ENCODE measurements at regions not wholly inside any gene's neighbourhood (a gene's known extent, or its start where the extent isn't known, plus 50 kb on each side); places are given as distances from the start of the nearest gene placed in this dataset.

DNA sequence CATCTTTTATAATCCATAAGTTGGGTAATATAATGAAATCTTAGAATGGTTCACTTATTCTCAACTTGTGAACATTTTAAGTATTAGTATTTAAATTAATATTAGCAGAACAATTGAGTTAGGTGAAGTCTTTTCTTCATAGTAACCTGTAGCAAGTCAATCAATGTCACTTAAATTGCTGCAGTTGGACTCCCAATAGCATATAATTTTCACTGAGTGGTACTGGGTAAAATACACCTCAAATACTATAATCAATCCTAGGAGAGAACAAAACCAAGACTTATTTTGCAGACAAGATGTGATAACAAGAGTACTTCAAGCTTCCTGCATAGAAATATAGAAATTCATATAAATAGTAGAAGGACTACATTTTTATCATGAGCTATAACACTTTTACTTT is 677.9 kb upstream of the LRRN3 start:
- H3K36me3 ChIP-seq: no peaks in the 10 kb centered on the region
- no peak for DNase-seq
- H3K4me1 ChIP-seq: no peaks in the 10 kb centered on the region
- no peak overlapping the region for H3K4me3 ChIP-seq
- H3K27me3 ChIP-seq: no peaks in the 10 kb centered on the region
- H3K27ac ChIP-seq: no peak overlapping the region
- TF ChIP-seq, protein P1, sequence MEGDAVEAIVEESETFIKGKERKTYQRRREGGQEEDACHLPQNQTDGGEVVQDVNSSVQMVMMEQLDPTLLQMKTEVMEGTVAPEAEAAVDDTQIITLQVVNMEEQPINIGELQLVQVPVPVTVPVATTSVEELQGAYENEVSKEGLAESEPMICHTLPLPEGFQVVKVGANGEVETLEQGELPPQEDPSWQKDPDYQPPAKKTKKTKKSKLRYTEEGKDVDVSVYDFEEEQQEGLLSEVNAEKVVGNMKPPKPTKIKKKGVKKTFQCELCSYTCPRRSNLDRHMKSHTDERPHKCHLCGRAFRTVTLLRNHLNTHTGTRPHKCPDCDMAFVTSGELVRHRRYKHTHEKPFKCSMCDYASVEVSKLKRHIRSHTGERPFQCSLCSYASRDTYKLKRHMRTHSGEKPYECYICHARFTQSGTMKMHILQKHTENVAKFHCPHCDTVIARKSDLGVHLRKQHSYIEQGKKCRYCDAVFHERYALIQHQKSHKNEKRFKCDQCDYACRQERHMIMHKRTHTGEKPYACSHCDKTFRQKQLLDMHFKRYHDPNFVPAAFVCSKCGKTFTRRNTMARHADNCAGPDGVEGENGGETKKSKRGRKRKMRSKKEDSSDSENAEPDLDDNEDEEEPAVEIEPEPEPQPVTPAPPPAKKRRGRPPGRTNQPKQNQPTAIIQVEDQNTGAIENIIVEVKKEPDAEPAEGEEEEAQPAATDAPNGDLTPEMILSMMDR (IDR thresholded peaks at IDR 0.05): no peak
- no peaks in the 10 kb centered on the region for H3K9me3 ChIP-seq
- intact Hi-C loops (cut with DNase I; ENCODE audit: low total_unique reads): no loop called here

DNA sequence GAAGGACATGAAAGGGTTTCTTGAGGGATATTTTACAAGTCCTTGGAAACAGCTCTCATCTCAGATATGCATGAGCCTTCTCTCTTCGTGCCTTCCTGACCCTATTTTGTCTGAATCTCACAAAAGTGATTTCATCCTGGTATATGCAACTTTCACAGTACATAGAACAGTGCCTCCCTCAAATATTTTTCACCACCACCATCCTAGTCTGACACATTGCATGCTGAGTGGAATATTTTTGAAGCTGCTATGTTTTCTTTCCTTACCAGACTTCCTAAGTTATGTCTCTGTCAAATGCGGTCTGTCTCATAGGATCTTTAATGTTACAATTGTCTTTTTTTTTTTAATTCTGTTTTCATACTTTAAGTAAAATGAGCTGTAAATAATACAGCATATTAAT is 673.3 kb upstream of the LRRN3 start:
- intact Hi-C loops (cut with DNase I; ENCODE audit: low total_unique reads): no loop called here
- DNase-seq: no peak
- H3K9me3 ChIP-seq: no peaks in the 10 kb centered on the region
- H3K4me1 ChIP-seq: no peaks in the 10 kb centered on the region
- H3K4me3 ChIP-seq: no peak overlapping the region
- TF ChIP-seq, protein P1 (IDR thresholded peaks at IDR 0.05): no peak
- H3K36me3 ChIP-seq: no peaks in the 10 kb centered on the region
- no peak overlapping the region for H3K27ac ChIP-seq
- no peaks in the 10 kb centered on the region for H3K27me3 ChIP-seq

DNA sequence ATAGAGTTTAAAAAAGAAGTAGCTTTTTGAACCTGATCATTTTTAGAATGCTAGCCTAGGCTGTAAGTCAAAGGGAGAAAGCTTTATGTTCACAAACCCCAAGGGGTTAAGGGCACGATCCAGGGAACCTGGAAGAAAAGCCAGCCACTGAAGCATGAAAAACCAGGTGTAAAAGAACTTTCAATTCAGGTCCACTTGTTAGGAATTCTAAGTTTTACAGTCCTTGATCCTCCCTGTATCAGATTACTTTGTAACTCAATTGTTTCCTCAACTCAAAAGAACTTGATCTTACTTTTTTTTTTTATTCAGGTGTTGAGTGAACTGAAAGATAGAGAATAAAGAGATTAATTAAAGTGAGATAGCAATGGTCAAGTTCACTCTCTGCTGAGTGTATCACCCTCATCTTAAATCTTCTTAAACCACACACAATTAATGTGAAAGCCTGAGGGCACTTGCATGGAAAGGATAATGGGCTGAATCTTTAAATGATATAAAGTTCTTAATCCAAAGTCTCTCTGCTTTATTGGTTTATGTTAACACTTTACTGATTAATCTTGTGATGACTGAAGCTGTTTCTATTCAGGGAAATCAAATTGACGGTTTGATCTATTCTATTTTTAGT is 672.2 kb upstream of the LRRN3 start:
- no peak overlapping the region for H3K27ac ChIP-seq
- H3K36me3 ChIP-seq: no peaks in the 10 kb centered on the region
- TF ChIP-seq, protein P1 (IDR thresholded peaks at IDR 0.05): no peak
- intact Hi-C loops (cut with DNase I; ENCODE audit: low total_unique reads): no loop called here
- DNase-seq: no peak
- H3K27me3 ChIP-seq: no peaks in the 10 kb centered on the region
- H3K9me3 ChIP-seq: no peaks in the 10 kb centered on the region
- no peak overlapping the region for H3K4me3 ChIP-seq
- H3K4me1 ChIP-seq: no peaks in the 10 kb centered on the region

DNA sequence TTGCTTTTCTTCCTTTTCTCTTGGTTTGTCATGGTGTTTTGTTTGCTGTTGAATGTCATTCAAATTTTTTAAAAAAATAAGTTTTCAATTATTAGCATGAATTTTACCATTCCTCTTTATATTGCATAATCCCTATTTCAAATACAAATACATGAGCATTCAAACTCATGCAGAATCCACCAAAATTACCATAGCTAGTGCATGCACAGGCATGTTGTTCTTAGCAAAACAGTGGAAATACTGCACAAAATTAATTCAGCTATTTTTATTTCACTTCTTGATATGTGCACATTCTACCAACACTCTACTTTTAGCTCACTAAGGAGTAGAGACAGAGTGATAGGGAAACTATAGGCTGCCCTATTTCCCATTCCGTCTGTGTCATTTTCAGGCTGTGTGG is 670.1 kb upstream of the LRRN3 start:
- no peaks in the 10 kb centered on the region for H3K4me1 ChIP-seq
- no peak for DNase-seq
- no peaks in the 10 kb centered on the region for H3K27me3 ChIP-seq
- H3K4me3 ChIP-seq: no peak overlapping the region
- no peaks in the 10 kb centered on the region for H3K36me3 ChIP-seq
- no peaks in the 10 kb centered on the region for H3K9me3 ChIP-seq
- TF ChIP-seq, protein P1 (IDR thresholded peaks at IDR 0.05): no peak
- intact Hi-C loops (cut with DNase I; ENCODE audit: low total_unique reads): no loop called here
- H3K27ac ChIP-seq: no peak overlapping the region

DNA sequence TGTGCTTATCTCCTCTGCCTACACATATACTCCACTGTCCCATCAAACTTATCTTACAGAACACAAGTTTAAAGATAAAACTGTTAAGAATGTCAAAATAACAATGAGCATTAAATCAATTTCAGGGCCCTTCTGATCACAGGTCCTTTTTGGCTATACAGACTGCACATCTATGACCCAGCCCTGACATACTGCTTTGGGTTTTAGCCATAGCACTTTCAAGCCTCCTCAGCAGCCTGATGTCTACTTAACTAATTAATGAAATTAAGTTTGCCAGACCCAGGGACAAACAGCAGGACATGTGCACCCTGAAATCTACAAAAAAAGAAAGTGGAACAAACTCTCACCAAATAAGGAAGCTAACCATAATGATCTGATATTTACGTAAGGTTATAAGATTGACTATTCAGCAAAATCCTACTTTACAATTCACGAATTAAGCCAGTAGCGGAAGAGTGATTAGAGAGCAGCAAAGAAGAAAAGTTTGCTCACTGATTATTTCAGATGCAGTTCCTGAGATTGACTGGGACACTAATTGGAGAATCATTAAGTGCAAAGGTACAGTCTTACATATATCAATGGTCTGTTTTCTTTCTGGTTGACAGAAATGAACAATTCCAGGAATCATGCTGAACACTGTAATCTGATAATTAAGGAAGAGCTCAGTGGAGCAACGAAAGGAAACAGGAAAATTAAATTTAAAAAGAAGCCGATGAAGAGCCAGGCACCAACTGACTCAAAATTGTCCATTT is 669.3 kb upstream of the LRRN3 start:
- Histone ChIP-seq H3K27me3 (no peaks in the 10 kb centered on the region), H3K4me1 (no peaks in the 10 kb centered on the region), H3K36me3 (no peaks in the 10 kb centered on the region), H3K4me3 (no peak overlapping the region), H3K27ac (no peak overlapping the region), H3K9me3 (no peaks in the 10 kb centered on the region)
- intact Hi-C loops (cut with DNase I; ENCODE audit: low total_unique reads): no loop called here
- DNase-seq: no peak
- TF ChIP-seq, protein P1 (IDR thresholded peaks at IDR 0.05): no peak

All from tibial artery (tissue), 4 donors.